Choroid plexus epithelial cell (primary cell): ENCODE measurements at regions not wholly inside any gene's neighbourhood (a gene's known extent, or its start where the extent isn't known, plus 50 kb on each side); places are given as distances from the start of the nearest gene placed in this dataset.
"Not testable (repeated sequence)": the region's sequence is repeated elsewhere in the genome, so short reads cannot be mapped to it uniquely, and the experiment has no call there.

ENCODE experiments used
- DNase-seq: peaks from one replicate; pipeline ENCODE4 v3.0.0-alpha.2; 2010; ENCODE audit warnings: low read depth
- H3K4me3 ChIP-seq: 2 replicates; pipeline ENCODE4 v1.5.1; 2011; ENCODE audit warnings: low read depth, mild to moderate bottlenecking, control low read depth, low read length, moderate library complexity
- CTCF ChIP-seq: conservative IDR thresholded peaks from 2 replicates; pipeline ENCODE4 v1.5.1; 2011; ENCODE audit warnings: low read depth, mild to moderate bottlenecking, control low read depth, inconsistent platforms, low read length, moderate library complexity

- no peak for DNase-seq
- no peak overlapping the region for H3K4me3 ChIP-seq
- TF ChIP-seq CTCF: no peak
Measured at GRCh38 chr10:2334575-2334974, 597.2 kb upstream of the ADARB2 start.

GRCh38 chr10:2329082-2329481 is 591.8 kb upstream of the ADARB2 start:
- no peak for DNase-seq
- no peak for TF ChIP-seq CTCF
- H3K4me3 ChIP-seq: no peak overlapping the region

- TF ChIP-seq CTCF: no peak
- no peak for DNase-seq
- H3K4me3 ChIP-seq: no peak overlapping the region
Measured at GRCh38 chr10:2326411-2326810, 589.1 kb upstream of the ADARB2 start.

- not testable (repeated sequence) for DNase-seq, H3K4me3 ChIP-seq
Measured at GRCh38 chr10:2315045-2315485, 577.7 kb upstream of the ADARB2 start.

- H3K4me3 ChIP-seq: no peak overlapping the region
- TF ChIP-seq CTCF: no peak
- DNase-seq: no peak
Measured at GRCh38 chr10:2306081-2306480, 568.8 kb upstream of the ADARB2 start.

- no peak for DNase-seq
- TF ChIP-seq CTCF: no peak
- H3K4me3 ChIP-seq: no peak overlapping the region
Measured at GRCh38 chr10:2303169-2303568, 565.8 kb upstream of the ADARB2 start.

- DNase-seq: no peak
- TF ChIP-seq CTCF: no peak
- H3K4me3 ChIP-seq: no peak overlapping the region
Measured at GRCh38 chr10:2301227-2301626, 563.9 kb upstream of the ADARB2 start.

- no peak for DNase-seq
- TF ChIP-seq CTCF: no peak
- H3K4me3 ChIP-seq: no peak overlapping the region
Measured at GRCh38 chr10:2300231-2300630, 562.9 kb upstream of the ADARB2 start.
